HepG2 (cell line): ENCODE measurements at regions not wholly inside any gene's neighbourhood (a gene's known extent, or its start where the extent isn't known, plus 50 kb on each side); places are given as distances from the start of the nearest gene placed in this dataset.

Source experiments
- ATAC-seq: fragments of 200-7000 bp; cut with Tn5 transposase; 3 replicates; pipeline ENCODE4 v1.9.1; 2020; ENCODE audit warnings: mild to moderate bottlenecking, moderate library complexity
- BruUV-seq: library from RNA; stranded (reverse); fragments of 400-500 nt; replicated peaks from 2 replicates; lab custom pipeline; 2021; lab: Mats Ljungman, UMichigan
- CTCF ChIA-PET: fragments of 300-600 bp; formaldehyde crosslinking; extraction: SDS; loops from one replicate; lab custom pipeline; 2021; ENCODE audit warnings: low total read pairs, inconsistent platforms, low intra/inter-chr PET ratio; lab: Yijun Ruan, JAX
- POLR2A ChIA-PET: fragments of 350-600 bp; sonication (Branson Sonifier 250); formaldehyde crosslinking; loops from one replicate; lab custom pipeline; 2020; ENCODE audit warnings: antibody characterized with exemption, inconsistent platforms; lab: Yijun Ruan, JAX
- DNase-seq: peaks from one replicate; pipeline ENCODE4 v3.0.0-alpha.2; 2015; ENCODE audit warnings: low spot score
- FAIRE-seq: peaks from 3 replicates; lab custom pipeline; 2011; peaks lifted over from hg19 to GRCh38; lab: Jason Lieb, UNC
- H2AFZ ChIP-seq: one replicate; pipeline ENCODE4 v1.6.1; 2011; ENCODE audit warnings: low read length, inconsistent platforms
- H3K27ac ChIP-seq: fragments of 300-600 bp; 3 replicates; pipeline ENCODE4 v1.8.0; 2011; ENCODE audit warnings: mixed run types, mild to moderate bottlenecking, mixed read lengths, low read length, inconsistent platforms; ENCODE audit not compliant: insufficient read depth; ENCODE audit errors: extremely low read length
- H3K27me3 ChIP-seq, 2 experiments: fragments of 200-600 bp in 1 of 2; 2 replicates in 1 of 2; 3 replicates in 1 of 2; pipeline versions ENCODE4 v1.6.0 to v1.8.0; 2011; ENCODE audit warnings: low read length in 2 of 2, mild to moderate bottlenecking in 2 of 2, moderate library complexity in 2 of 2, inconsistent platforms in 1 of 2; ENCODE audit not compliant: insufficient read depth in 2 of 2, control insufficient read depth in 1 of 2
- H3K36me3 ChIP-seq, 2 experiments: fragments of 200-600 bp in 1 of 2; replicated peaks in 1 of 2; 2 replicates in 1 of 2; 3 replicates in 1 of 2; pipeline versions ENCODE4 v1.5.1 to v1.8.0; 2011; ENCODE audit warnings: low read length in 2 of 2, inconsistent platforms in 1 of 2; ENCODE audit not compliant: insufficient read depth in 2 of 2, control insufficient read depth in 1 of 2
- H3K4me1 ChIP-seq: 2 replicates; pipeline ENCODE4 v1.5.1; 2012; ENCODE audit warnings: low read length, inconsistent platforms; ENCODE audit not compliant: insufficient read depth
- H3K4me2 ChIP-seq: 2 replicates; pipeline ENCODE4 v1.6.0; 2011; ENCODE audit warnings: low read depth, low read length, inconsistent platforms
- H3K4me3 ChIP-seq, 3 experiments: fragments of 200-600 bp in 1 of 3; sonication (generic), shearing (Covaris generic) in 1 of 3; replicated peaks in 1 of 3; 2 replicates each; pipeline ENCODE4 v1.5.1; 2011 to 2016; ENCODE audit warnings: low read length in 3 of 3, inconsistent platforms in 2 of 3, low read depth in 2 of 3, mild to moderate bottlenecking in 2 of 3, control low read depth in 1 of 3, mixed read lengths in 1 of 3; ENCODE audit not compliant: insufficient read depth in 1 of 3
- H3K79me2 ChIP-seq: one replicate; pipeline ENCODE4 v1.6.1; 2011; ENCODE audit warnings: low read length, inconsistent platforms; ENCODE audit not compliant: insufficient read depth
- H3K9ac ChIP-seq: 2 replicates; pipeline ENCODE4 v1.6.0; 2011; ENCODE audit warnings: mild to moderate bottlenecking, low read depth, low read length, inconsistent platforms; ENCODE audit not compliant: insufficient read depth
- H3K9me3 ChIP-seq: 2 replicates; pipeline ENCODE4 v1.5.1; 2012; ENCODE audit warnings: mild to moderate bottlenecking, low read length
- H4K20me1 ChIP-seq: 2 replicates; pipeline ENCODE4 v1.6.0; 2011; ENCODE audit warnings: inconsistent platforms, mild to moderate bottlenecking, low read length, moderate library complexity; ENCODE audit not compliant: insufficient read depth
- GRHL1 ChIP-seq: sonication (generic); formaldehyde crosslinking; conservative IDR thresholded peaks from 2 replicates; pipeline ENCODE4 v1.8.0; 2022; ENCODE audit warnings: missing genetic modification reagents
- HMGXB3 ChIP-seq: sonication (generic); formaldehyde crosslinking; IDR thresholded peaks from 2 replicates; pipeline ENCODE4 v1.4.0; 2020; ENCODE audit warnings: missing genetic modification reagents, borderline replicate concordance
- HOMEZ ChIP-seq: IDR thresholded peaks from 2 replicates; pipeline ENCODE4 v1.6.1; 2016; ENCODE audit warnings: low read depth
- HOXA5 ChIP-seq: sonication (generic); formaldehyde crosslinking; IDR thresholded peaks from 2 replicates; pipeline ENCODE4 v1.4.0; 2020; ENCODE audit warnings: missing genetic modification reagents
- NAIF1 ChIP-seq: sonication (generic); formaldehyde crosslinking; IDR thresholded peaks from 2 replicates; pipeline ENCODE4 v1.5.0; 2020; ENCODE audit warnings: mild to moderate bottlenecking, missing genetic modification reagents, borderline replicate concordance
- POLR2AphosphoS5 ChIP-seq: IDR thresholded peaks from 2 replicates; pipeline ENCODE4 v1.6.1; 2012; ENCODE audit warnings: low read depth, low read length
- RELA ChIP-seq: sonication (generic); formaldehyde crosslinking; IDR thresholded peaks from 2 replicates; pipeline ENCODE4 v1.4.0; 2020; ENCODE audit warnings: missing genetic modification reagents
- SNAI1 ChIP-seq: sonication (generic); formaldehyde crosslinking; IDR thresholded peaks from 2 replicates; pipeline ENCODE4 v1.5.0; 2020; ENCODE audit warnings: mild to moderate bottlenecking, missing genetic modification reagents, borderline replicate concordance
- TCF7 ChIP-seq: sonication (generic); IDR thresholded peaks from 2 replicates; pipeline ENCODE4 v1.6.1; 2016; ENCODE audit warnings: antibody characterized with exemption, low read depth
- ZBTB33 ChIP-seq: sonication (generic); formaldehyde crosslinking; IDR thresholded peaks from 2 replicates; pipeline ENCODE4 v1.4.0; 2020; ENCODE audit warnings: missing genetic modification reagents
- ZNF292 ChIP-seq: sonication (generic); formaldehyde crosslinking; IDR thresholded peaks from 2 replicates; pipeline ENCODE4 v1.8.1; 2022; ENCODE audit warnings: mild to moderate bottlenecking, low read depth, missing genetic modification reagents, borderline replicate concordance
- ZNF484 ChIP-seq: sonication (generic); formaldehyde crosslinking; IDR thresholded peaks from 2 replicates; pipeline ENCODE4 v1.5.1; 2020; ENCODE audit warnings: mild to moderate bottlenecking, low read depth, missing genetic modification reagents, borderline replicate concordance
- ZNF563 ChIP-seq: sonication (generic); formaldehyde crosslinking; IDR thresholded peaks from 2 replicates; pipeline ENCODE4 v1.8.0; 2022; ENCODE audit warnings: mild to moderate bottlenecking, moderate library complexity, missing genetic modification reagents
- WGBS: methylation state at CpG from one replicate; pipeline ENCODE4 v1.1.6; 2017; ENCODE audit warnings: low lambda C conversion rate; 5-methylcytosine and 5-hydroxymethylcytosine counted together
- in situ Hi-C: cut with HindIII; loops from 2 replicates; pipeline ENCODE4 v1.10.0; 2017; ENCODE audit warnings: low pct_unique_long_range_greater_than_20kb; ENCODE audit not compliant: extremely low pct_ligation_motif_present
- intact Hi-C: fragments of 100-400 bp; cut with micrococcal nuclease; formaldehyde crosslinking; loops from one replicate; pipeline ENCODE4 v1.10.0; 2022; ENCODE audit not compliant: unreplicated experiment
- TF ChIP-seq, protein P1 (sequence below): IDR thresholded peaks from 2 replicates; pipeline ENCODE4 v1.6.1; 2016; ENCODE audit warnings: control low read depth

GRCh38 chr4:14294611-14295010, 667.1 kb upstream of the BOD1L1 start:
- Histone ChIP-seq H4K20me1 (no peaks in the 10 kb centered on the region), H3K27me3 (no peaks in the 10 kb centered on the region), H3K4me2 (no peak overlapping the region), H3K4me3 (no peak overlapping the region), H3K4me1 (no peaks in the 10 kb centered on the region), H3K36me3 (no peaks in the 10 kb centered on the region), H3K9ac (no peak overlapping the region)
- in situ Hi-C loops, result no loop called here
- DNase-seq (no peak), ATAC-seq (no peak)
- TF ChIP-seq ZNF563 (no peak), ZNF484 (CRISPR knock-in tag) (no peak), ZNF292 (CRISPR knock-in tag) (no peak), SNAI1 (CRISPR knock-in tag) (no peak), NAIF1 (CRISPR knock-in tag) (no peak), GRHL1 (CRISPR knock-in tag) (no peak), HMGXB3 (CRISPR knock-in tag) (no peak), ZBTB33 (CRISPR knock-in tag) (no peak), HOXA5 (CRISPR knock-in tag) (no peak), HOMEZ (CRISPR knock-in tag) (no peak), TCF7 (no peak), RELA (CRISPR knock-in tag) (no peak), POLR2AphosphoS5 (no peak)
- TF ChIP-seq, protein P1, sequence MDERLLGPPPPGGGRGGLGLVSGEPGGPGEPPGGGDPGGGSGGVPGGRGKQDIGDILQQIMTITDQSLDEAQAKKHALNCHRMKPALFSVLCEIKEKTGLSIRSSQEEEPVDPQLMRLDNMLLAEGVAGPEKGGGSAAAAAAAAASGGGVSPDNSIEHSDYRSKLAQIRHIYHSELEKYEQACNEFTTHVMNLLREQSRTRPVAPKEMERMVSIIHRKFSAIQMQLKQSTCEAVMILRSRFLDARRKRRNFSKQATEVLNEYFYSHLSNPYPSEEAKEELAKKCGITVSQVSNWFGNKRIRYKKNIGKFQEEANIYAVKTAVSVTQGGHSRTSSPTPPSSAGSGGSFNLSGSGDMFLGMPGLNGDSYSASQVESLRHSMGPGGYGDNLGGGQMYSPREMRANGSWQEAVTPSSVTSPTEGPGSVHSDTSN (CRISPR knock-in tag), result no peak
- TF ChIP-seq, all 625 proteins: peak for 0
- Histone ChIP-seq H3K9me3 (peaks cover 77% of the 10 kb centered on the region), H3K27ac (no peak overlapping the region), H2AFZ (no peak overlapping the region), H3K79me2 (no peaks in the 10 kb centered on the region)
- CTCF ChIA-PET, result no interaction called here
- 0% methylated on average over 2 of the region's 2 CpGs for WGBS
- POLR2A ChIA-PET, result no interaction called here
- no TSS peak for BruUV-seq
- no peak for FAIRE-seq
- intact Hi-C loops, result no loop called here
